Skeletal muscle cell (primary cell): ENCODE measurements at regions not wholly inside any gene's neighbourhood (a gene's known extent, or its start where the extent isn't known, plus 50 kb on each side); places are given as distances from the start of the nearest gene placed in this dataset.

Experiments used
- DNase-seq: peaks from one replicate; pipeline ENCODE4 v3.0.0-alpha.2; 2010; ENCODE audit warnings: low read depth
- H3K4me3 ChIP-seq: 2 replicates; pipeline ENCODE4 v1.5.1; 2011; ENCODE audit warnings: low read depth, mild to moderate bottlenecking, control low read depth, low read length, moderate library complexity

DNA sequence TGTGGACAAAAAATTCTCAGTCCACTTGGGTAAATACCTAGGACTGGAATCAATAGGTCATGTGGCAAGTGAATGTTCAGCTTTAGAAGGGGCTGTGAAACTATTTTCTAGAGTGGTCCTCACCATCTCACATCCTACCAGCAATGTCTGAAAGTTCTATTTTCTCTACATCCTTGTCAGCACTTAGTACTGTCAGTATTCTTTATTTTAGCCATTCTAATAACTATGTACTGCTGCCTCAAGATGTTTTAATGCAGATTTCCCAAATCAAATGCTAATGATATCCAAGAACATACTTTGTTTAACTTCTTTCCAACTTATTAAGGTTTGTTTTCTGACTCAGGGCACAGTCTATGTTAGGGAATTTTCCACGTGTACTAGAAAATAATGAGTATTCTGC, 317.0 kb downstream of the BRD1 start:
- H3K4me3 ChIP-seq = no peak overlapping the region
- DNase-seq = no peak

DNA sequence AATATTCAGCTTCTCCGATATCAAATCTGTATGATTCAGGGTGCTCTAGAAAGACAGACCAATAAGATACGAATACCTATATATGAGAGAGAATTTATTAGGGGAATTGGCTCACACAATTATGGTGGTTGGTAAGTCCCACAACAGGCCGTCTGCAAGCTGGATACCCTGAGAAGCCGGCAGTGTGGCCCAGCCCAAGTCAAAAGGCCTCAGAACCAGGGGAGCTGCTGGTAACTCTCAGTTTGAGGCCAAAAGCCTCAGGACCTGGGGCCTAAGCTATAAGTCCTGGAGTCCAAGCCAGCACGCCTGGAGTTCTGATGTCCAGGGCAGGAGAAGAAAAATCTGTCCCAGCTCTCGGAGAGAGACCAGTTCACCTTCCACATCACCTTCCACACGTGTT, 318.7 kb downstream of the BRD1 start:
- H3K4me3 ChIP-seq = no peak overlapping the region
- DNase-seq = no peak

- no peak overlapping the region for H3K4me3 ChIP-seq
- DNase-seq = no peak
Measured at GRCh38 chr22:49508561-49508960, 319.1 kb downstream of the BRD1 start.

DNA sequence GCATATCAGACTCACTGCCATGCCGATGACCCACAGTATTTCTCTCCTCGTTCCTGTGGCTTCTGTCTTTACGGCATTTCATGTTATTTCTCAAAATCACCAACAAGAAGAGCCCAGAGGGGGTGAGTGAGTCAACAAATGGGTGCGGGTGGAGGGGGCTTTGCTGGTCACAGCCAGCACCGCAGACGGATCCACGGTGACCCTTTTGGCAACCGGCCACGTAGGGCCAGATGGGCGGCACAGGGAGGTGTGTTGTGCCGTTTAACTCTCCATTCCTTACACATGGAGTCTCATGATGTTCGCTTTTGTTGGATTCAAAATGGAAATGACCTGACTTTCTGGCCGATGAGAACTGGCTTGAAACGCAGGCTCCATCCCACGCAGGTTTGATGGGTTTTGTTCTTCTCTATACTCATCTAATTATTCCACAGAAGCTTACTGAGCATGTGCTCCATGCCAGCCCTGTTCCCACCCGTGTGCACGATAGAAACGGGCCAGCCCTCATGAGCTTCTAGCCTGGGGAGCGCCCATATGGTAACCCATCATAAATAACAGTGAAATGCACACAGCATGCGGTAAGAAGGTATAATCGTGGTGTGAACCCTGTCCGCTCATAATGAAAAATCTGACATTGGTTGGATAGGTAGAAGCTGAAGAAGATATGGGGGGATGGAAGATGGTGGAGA, 319.9 kb downstream of the BRD1 start:
- no peak for DNase-seq
- H3K4me3 ChIP-seq = no peak overlapping the region

GRCh38 chr22:49506010-49506400, 321.7 kb downstream of the BRD1 start:
- no peak for DNase-seq
- H3K4me3 ChIP-seq = no peak overlapping the region

DNA sequence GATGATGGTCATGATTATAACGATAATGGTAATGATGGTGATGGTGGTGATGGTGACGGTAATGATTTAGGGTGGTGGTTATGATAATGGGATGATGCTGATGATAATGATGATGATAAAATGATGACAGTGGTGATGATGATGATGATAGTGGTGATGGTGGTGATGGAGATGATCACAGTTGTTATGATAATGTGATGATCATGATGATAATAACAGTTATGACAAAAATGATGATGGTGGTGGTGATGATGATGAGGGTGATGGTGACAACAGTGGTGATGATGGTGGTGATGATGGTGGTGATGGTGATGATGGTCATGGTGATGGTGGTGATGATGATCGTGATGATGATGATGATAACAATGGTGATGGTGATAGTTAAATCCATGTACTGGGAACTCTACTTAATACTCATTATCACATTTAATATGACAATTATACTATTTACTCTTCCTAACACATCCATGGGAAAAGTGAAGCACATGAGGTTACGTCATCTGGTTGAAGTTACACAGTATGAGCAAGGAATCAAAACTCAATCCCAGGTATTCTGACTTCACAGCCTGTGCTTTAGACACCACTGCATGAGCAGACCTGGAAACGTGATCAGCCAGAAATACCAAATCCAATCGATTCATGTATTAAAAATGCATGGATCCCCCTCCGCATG, 322.2 kb downstream of the BRD1 start:
- H3K4me3 ChIP-seq = no peak overlapping the region

DNA sequence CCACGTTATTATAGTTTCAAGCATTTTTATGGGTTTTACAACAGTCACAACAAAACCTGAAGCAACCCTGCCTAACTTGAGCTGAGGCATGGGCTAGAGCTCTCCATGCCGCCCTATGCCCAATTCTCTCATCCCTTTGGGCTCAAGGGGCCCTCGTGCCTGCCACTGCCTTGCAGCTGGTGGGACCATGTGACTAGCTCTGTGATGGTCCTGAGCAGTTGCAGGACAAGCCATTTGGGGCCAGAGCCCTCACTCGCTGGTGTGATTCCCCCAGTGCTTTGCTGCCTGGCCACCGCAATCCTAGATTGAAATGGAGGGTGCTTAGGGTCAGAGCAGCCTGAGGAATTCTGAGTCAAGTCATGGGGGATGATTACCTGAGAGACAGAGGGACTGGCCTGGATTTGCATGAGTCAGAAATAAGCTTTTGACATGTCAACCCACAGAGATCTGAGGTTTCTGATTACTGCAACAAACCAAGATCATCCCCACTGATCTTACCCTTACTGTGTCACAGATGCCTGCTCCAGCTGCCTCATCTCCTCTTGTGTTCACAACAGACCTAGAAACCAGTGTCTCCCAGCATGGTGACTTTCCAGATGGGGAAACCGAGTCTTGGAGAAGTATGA, 323.7 kb downstream of the BRD1 start:
- no peak for DNase-seq
- no peak overlapping the region for H3K4me3 ChIP-seq

More for the DNA sequence above, 322.2 kb downstream of the BRD1 start:
- no peak for DNase-seq

DNA sequence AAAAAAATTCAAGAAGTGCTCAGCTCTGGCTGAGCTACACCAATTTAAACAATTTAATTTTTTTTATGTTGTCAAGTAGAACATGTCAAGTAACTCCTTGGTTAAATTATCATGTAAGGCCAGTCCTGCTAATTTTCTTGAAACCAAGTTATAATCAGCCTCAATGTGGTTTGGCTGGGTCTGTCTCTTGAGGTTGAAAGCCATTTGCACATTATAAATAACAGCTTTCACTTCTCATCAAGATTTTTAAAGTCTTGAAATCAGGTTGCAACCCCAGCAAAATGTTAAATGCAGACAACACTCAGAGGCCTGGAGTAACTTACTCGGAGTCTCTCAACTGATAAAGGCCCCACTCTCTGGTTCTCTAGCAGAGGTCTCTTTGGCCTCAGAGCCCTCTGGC, 324.4 kb downstream of the BRD1 start:
- H3K4me3 ChIP-seq = no peak overlapping the region
- no peak for DNase-seq

GRCh38 chr22:49502126-49502826, 325.4 kb downstream of the BRD1 start:
- DNase-seq = no peak
- no peak overlapping the region for H3K4me3 ChIP-seq

- no peak for DNase-seq
- H3K4me3 ChIP-seq = no peak overlapping the region
Measured at GRCh38 chr22:49500942-49501395, 326.7 kb downstream of the BRD1 start.

DNA sequence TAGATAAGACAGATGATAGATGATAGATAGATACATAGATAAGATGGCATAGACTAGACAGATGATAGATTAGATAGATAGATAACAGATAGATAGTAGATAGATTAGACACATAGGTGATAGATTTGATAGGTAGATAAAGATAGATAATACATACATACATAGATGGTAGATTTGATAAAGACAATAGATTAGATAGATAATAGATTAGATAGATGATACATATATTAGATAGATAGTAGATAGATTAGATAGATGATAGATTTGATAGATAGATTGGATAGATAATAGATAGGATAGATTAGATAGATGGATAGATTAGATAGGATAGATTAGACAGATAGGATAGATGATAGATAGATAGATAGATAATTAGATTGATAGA, 327.6 kb downstream of the BRD1 start:
- no peak for DNase-seq

GRCh38 chr22:49499433-49500075, 328.1 kb downstream of the BRD1 start:
- H3K4me3 ChIP-seq = no peak overlapping the region
- DNase-seq = no peak

More for the DNA sequence above, 327.6 kb downstream of the BRD1 start:
- no peak overlapping the region for H3K4me3 ChIP-seq

DNA sequence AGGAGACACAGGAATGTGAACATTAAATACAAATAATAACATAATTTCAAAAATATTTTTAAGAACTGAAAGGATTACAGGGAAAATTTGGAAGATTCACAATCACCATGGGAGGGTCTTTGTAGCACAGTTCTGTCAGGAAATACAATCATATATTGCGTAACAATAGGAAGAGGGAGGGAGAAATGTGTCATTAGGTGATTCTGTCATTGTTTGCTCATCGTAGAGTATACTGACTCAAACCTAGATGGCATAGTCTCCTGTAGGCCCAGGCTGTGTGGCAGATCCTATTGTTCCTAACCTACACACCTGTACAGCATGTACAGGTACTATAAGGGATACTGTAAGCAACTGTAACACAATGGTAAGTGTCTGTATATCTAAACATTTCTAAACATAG, 330.4 kb downstream of the BRD1 start:
- no peak overlapping the region for H3K4me3 ChIP-seq
- DNase-seq = no peak

DNA sequence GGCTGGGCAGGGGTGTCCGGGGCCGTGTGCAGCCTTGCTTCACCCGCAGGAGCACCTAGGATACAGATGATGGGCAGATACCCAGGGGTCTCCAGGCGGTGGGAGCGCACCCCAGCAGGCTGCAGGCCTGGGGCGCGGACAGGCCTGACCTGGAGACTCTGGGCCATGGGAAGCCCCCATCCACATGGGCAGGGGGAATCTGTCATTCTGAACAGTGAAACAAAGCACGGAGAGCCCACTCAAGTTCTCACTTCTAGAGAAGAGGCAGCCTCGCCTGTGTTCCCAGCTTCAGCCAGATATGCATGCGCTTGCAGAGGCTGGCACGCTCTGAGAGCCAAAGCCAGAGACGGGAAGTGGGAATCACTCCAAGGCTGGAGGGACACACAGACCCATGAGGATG, 333.1 kb downstream of the BRD1 start:
- no peak for DNase-seq
- H3K4me3 ChIP-seq = no peak overlapping the region

DNA sequence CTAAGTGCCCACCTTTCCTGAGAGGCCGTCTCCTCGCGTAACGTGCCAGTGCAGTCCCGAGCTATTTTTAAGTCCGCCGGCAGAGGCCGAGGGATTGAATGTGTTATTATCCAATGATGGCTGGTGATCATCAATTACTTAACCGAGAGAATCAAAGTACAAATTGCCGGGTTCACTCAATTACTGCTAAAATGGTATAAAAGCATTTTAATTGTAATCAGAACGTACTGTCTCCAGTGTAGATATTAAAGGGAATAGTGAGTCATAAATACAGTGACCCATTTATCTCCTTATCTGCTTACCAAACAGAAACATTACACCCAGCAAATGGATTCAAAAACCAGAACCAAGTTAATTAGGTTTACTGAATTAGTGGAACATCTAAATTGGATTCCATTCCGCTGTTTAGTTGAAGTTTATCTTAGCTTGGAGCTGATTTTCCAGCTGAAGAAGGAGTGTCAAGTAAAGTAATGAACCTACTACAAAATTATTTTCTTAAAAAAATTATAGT, 334.9 kb downstream of the BRD1 start:
- H3K4me3 ChIP-seq = no peak overlapping the region
- DNase-seq = no peak

DNA sequence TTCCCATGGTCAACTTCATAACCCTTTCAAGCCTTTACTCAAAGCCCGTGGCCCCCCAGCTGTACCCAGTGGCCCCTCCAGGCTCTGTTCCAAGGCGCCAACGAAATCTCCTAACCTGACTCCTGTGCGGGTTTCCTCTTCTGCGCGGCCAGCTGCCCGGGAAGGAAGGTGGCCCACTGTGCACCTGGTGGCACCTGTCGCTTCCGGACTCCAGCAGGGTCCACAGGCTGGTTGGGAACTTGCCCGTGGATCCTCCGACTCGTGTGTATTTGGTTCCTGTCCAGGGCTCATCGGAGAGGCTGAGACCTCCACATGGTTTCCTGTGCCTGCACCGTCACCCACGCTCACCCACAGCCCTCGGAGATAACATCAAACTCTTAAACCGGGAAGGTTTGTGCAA, 335.4 kb downstream of the BRD1 start:
- DNase-seq = no peak

DNA sequence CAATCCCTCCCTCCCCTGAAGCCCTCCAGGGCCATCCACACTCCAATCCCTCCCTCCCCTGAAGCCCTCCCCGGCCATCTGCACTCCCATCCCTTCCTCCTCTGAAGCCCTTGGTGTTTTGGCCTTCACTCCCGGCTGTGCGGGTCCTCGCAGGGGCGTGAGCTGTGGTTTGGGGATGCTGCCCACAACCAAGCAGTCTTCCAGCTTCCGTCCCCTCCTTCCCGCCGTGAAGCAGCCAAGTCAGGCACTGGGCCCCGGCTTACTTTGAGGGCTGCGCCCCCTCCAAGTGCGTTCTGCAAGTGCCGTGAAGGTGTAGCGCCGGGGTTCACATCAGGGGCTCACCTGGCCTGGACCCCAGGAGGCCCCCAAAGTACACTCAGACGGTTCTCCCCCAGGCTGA, 335.9 kb downstream of the BRD1 start:
- H3K4me3 ChIP-seq = no peak overlapping the region
- no peak for DNase-seq

More for the DNA sequence above, 335.4 kb downstream of the BRD1 start:
- H3K4me3 ChIP-seq = no peak overlapping the region

DNA sequence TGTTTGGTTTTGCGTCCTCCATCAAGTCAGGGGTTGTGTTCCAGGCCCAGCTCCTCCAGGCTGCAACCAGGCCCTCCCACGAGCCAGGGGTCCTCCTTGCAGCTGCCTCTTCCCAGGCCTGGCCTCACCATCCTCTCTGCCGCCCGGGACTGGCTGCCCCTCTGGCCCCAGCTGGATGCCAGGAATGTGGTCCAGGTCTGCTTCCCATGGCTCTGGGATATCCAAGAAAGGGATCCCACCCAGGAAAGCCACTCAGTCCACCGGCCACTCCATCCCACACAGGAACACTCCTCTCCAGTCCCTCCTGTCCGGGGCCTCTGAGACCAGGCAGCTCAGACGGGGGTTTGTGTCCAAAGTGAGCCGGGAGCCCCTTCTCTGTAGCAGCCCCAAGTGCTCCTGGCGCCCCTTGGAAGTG, 336.4 kb downstream of the BRD1 start:
- H3K4me3 ChIP-seq = no peak overlapping the region

GRCh38 chr22:49490692-49491091, 337.0 kb downstream of the BRD1 start:
- no peak for DNase-seq
- no peak overlapping the region for H3K4me3 ChIP-seq

More for the DNA sequence above, 336.4 kb downstream of the BRD1 start:
- DNase-seq = no peak
